ENCODE measurements at regions not wholly inside any gene's neighbourhood (a gene's known extent, or its start where the extent isn't known, plus 50 kb on each side); places are given as distances from the start of the nearest gene placed in this dataset.
A peak's percentile ranks its signal among the peaks of the same experiment; 100 is the strongest.
"Not testable (repeated sequence)": the region's sequence is repeated elsewhere in the genome, so short reads cannot be mapped to it uniquely, and the experiment has no call there.

DNA sequence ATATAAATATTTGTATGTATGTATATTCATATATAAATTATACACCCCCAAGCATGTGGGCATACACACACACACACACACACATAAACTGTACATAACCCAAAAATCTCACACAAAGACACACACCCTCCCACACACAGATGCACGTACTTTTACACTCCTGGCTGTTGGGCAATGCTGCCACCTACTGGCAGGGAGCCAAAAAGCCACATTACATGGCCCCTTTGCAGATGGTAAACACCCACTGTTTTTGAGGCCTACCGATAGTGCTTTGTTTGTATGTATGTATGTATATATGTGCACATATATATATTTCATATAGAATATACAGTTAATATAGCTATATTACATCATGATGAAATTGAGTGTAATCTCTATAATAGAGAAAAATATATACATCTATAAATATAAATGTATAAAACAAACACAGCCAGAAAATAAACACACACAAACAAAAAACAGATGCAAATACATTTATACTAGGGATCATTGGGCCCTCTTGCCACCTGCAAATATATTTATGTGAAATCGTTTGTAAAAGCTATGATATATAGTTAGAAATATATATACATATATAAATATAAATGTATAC, 120.1 kb upstream of the ACBD5 start:
- Histone ChIP-seq H3K4me1 (no peaks in the 10 kb centered on the region), H3K27me3 (no peaks in the 10 kb centered on the region), H3K36me3 (no peaks in the 10 kb centered on the region), H3K4me3 (no peak overlapping the region), H3K9me3 (no peaks in the 10 kb centered on the region), H3K27ac (no peak overlapping the region)
- TF ChIP-seq, protein P1, sequence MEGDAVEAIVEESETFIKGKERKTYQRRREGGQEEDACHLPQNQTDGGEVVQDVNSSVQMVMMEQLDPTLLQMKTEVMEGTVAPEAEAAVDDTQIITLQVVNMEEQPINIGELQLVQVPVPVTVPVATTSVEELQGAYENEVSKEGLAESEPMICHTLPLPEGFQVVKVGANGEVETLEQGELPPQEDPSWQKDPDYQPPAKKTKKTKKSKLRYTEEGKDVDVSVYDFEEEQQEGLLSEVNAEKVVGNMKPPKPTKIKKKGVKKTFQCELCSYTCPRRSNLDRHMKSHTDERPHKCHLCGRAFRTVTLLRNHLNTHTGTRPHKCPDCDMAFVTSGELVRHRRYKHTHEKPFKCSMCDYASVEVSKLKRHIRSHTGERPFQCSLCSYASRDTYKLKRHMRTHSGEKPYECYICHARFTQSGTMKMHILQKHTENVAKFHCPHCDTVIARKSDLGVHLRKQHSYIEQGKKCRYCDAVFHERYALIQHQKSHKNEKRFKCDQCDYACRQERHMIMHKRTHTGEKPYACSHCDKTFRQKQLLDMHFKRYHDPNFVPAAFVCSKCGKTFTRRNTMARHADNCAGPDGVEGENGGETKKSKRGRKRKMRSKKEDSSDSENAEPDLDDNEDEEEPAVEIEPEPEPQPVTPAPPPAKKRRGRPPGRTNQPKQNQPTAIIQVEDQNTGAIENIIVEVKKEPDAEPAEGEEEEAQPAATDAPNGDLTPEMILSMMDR (IDR thresholded peaks at IDR 0.05) = peak; percentile 48 to 81
- peak; percentile 87 for DNase-seq (ENCODE audit: low spot score)

DNA sequence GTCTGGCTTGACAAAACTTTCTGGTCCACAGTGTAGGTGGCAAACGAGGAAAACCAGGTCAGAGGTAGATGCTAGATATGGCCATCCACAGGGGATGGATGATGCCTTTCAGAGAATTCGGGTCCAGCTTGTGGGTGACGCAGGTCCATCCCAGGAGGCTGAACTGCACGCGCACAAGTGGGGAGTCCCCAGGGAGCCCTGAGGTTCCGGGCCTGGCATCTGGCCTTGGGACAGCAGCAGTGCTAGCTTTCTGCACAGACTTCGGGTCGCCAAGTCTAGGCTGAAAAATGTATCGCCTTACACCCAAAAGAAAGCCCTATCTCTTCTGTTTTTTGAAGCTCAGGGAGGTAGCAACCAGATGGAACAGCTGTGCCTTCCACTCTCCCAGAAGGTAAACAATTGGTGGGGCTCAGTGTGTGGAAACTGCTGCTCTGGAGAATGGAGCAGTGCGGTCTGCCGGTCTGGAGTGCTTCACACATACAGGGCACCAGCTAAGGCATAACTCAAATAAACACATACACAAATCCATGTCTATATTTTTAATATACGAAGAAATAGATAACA, 119.3 kb upstream of the ACBD5 start:
- Histone ChIP-seq H3K4me1 (no peaks in the 10 kb centered on the region), H3K36me3 (no peaks in the 10 kb centered on the region), H3K9me3 (no peaks in the 10 kb centered on the region), H3K4me3 (no peak overlapping the region), H3K27ac (no peak overlapping the region), H3K27me3 (no peaks in the 10 kb centered on the region)
- DNase-seq (ENCODE audit: low spot score) = no peak
- TF ChIP-seq, protein P1 (IDR thresholded peaks at IDR 0.05) = no peak

DNA sequence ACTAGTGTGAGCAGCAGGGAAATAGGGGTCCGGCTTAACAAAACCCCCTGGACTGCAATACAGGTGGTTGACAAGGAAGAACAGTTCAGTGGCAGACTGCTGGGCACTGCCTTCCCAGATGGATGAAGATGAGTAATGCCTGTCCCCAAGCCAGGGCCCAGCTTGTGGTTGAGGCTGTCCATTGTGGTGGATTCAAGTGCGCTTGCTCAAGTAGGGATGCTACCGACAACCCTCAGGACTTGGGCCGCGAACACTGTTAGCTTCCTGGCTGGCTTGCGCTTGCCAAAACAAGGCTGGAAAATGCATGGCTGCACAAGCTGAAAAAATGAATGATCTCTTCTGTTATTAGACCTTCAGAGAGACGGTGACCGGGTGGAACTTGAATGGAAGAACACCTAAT, 116.1 kb upstream of the ACBD5 start:
- TF ChIP-seq, protein P1 (IDR thresholded peaks at IDR 0.05) = no peak
- H3K27me3 ChIP-seq = no peaks in the 10 kb centered on the region

DNA sequence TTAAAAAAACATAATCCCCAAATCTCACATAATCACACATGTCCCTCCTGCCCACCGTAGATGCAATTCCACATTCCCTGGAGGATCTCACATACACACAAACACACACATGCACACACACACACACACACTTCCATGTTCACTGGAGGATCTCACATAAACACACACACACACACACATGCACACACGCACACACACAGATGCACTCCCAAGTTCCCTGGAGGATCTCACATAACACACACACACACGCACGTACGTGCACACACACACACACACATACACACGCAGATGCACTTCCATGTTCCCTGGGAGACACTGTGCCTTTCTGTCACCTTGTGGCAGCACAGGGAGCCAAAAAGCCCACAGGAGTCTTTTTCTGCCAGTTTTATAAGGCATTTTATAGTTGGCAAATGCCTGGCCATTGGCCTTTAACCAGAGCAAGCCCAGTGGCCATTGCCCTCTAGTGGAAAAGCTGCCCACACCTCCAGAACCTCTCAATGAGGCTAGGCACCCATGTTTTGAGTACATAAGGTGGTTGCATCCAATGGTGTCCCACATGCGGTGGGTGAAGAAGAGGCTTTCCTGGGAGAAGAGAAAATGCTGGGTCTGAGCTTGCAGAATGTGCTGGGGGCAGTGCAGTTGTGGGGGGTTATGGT, 115.4 kb upstream of the ACBD5 start:
- Histone ChIP-seq H3K9me3 (no peaks in the 10 kb centered on the region), H3K27ac (no peak overlapping the region), H3K4me3 (no peak overlapping the region), H3K27me3 (no peaks in the 10 kb centered on the region), H3K36me3 (no peaks in the 10 kb centered on the region), H3K4me1 (peaks cover 0 to 6% of the 10 kb centered on the region in 2 donors)
- no peak for DNase-seq (ENCODE audit: low spot score)
- TF ChIP-seq, protein P1 (IDR thresholded peaks at IDR 0.05) = no peak

More for the DNA sequence above, 116.1 kb upstream of the ACBD5 start:
- DNase-seq (ENCODE audit: low spot score) = no peak
- Histone ChIP-seq H3K27ac (no peak overlapping the region), H3K36me3 (no peaks in the 10 kb centered on the region), H3K4me3 (no peak overlapping the region), H3K4me1 (peaks cover 0 to 6% of the 10 kb centered on the region in 2 donors), H3K9me3 (no peaks in the 10 kb centered on the region)

DNA sequence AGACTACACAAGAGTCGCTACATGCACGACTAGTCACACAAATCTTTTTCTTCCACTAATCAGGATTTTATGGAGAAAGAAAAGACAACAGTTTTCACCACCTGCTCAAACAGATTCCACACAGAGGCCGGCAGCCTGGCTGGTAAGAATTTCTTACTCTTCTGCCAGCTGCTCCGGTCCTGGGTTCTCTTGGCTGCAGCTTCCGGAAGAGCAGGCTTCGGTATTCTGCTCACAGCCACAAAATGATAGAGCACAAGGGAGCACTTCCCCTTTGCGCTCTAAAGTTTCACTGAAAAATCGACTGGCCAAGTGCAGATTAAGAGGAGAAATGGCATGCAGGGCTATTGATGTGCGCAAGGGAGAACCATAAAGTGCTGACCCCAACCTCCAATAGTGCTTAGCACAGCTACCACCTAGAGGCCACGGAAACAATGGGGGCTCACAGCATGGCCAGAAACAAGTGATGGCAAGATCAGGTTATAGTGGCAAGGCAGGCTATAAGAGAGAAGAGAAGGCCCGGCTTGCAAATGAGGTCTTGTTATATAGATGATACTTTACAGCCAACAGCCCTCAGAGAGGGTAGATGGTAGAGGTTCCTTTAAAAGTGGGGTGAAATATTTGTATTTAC, 114.2 kb upstream of the ACBD5 start:
- Histone ChIP-seq H3K4me3 (peak overlapping the region in 1 of 2 donors; percentile 11), H3K27ac (peak overlapping the region; percentile 66 to 74)
- not testable (repeated sequence) for H3K4me1 ChIP-seq; H3K36me3 ChIP-seq; DNase-seq (ENCODE audit: low spot score); H3K27me3 ChIP-seq; H3K9me3 ChIP-seq

DNA sequence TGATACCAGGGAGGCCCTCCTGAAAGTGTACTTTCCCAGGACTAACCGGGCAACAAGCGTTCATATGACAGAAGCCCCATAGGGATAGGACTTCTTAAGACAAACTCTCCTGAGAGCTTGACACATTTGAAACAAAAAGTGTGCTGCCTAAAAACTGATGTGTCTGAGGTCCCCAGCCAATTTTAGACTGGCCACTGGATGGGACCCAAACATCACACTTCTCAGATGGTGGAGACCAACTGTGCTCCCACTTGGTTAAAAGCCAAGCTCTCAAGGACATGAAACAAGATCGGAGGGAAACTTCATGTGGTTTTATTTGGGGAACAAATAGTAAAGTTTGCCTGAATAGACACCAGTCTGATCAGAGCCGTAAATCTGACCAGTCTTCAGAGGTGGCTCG, 113.5 kb upstream of the ACBD5 start:
- DNase-seq (ENCODE audit: low spot score); H3K4me1 ChIP-seq; H3K27me3 ChIP-seq; H3K9me3 ChIP-seq; H3K36me3 ChIP-seq: not testable (repeated sequence)
- H3K27ac ChIP-seq = peak overlapping the region; percentile 66 to 74
- H3K4me3 ChIP-seq = peak overlapping the region in 1 of 2 donors; percentile 11

Measured in right atrium auricular region (tissue), 2 donors.